ENCODE measurements at regions not wholly inside any gene's neighbourhood (a gene's known extent, or its start where the extent isn't known, plus 50 kb on each side); places are given as distances from the start of the nearest gene placed in this dataset.

- H3K4me3 ChIP-seq (replicated peaks; ENCODE audit: low read depth, low read length), result no peak overlapping the region
- no peak for DNase-seq (ENCODE audit: extremely low read depth, low read depth)
- TF ChIP-seq CTCF (IDR thresholded peaks at IDR 0.05; ENCODE audit: low read depth, low read length, missing control alignments), result no peak
Measured at GRCh38 chr10:52631146-52631545, 141.4 kb downstream of the MBL2 start.

GRCh38 chr10:52631648-52632047 lies 140.9 kb downstream of the MBL2 start:
- DNase-seq (ENCODE audit: extremely low read depth, low read depth), result no peak
- no peak overlapping the region for H3K4me3 ChIP-seq (replicated peaks; ENCODE audit: low read depth, low read length)
- TF ChIP-seq CTCF (IDR thresholded peaks at IDR 0.05; ENCODE audit: low read depth, low read length, missing control alignments), result no peak

- TF ChIP-seq CTCF (IDR thresholded peaks at IDR 0.05; ENCODE audit: low read depth, low read length, missing control alignments), result no peak
- no peak for DNase-seq (ENCODE audit: extremely low read depth, low read depth)
- no peak overlapping the region for H3K4me3 ChIP-seq (replicated peaks; ENCODE audit: low read depth, low read length)
Measured at GRCh38 chr10:52632591-52632990, 140.0 kb downstream of the MBL2 start.

- no peak for DNase-seq (ENCODE audit: extremely low read depth, low read depth)
Measured at GRCh38 chr10:52633266-52633665, 139.3 kb downstream of the MBL2 start.

GRCh38 chr10:52635651-52636050 lies 136.9 kb downstream of the MBL2 start:
- no peak overlapping the region for H3K4me3 ChIP-seq (replicated peaks; ENCODE audit: low read depth, low read length)
- TF ChIP-seq CTCF (IDR thresholded peaks at IDR 0.05; ENCODE audit: low read depth, low read length, missing control alignments), result no peak
- DNase-seq (ENCODE audit: extremely low read depth, low read depth), result no peak

More at GRCh38 chr10:52633266-52633665, 139.3 kb downstream of the MBL2 start:
- no peak overlapping the region for H3K4me3 ChIP-seq (replicated peaks; ENCODE audit: low read depth, low read length)
- TF ChIP-seq CTCF (IDR thresholded peaks at IDR 0.05; ENCODE audit: low read depth, low read length, missing control alignments), result no peak

GRCh38 chr10:52636874-52637273 lies 135.7 kb downstream of the MBL2 start:
- no peak overlapping the region for H3K4me3 ChIP-seq (replicated peaks; ENCODE audit: low read depth, low read length)
- TF ChIP-seq CTCF (IDR thresholded peaks at IDR 0.05; ENCODE audit: low read depth, low read length, missing control alignments), result no peak
- no peak for DNase-seq (ENCODE audit: extremely low read depth, low read depth)

GRCh38 chr10:52637592-52637991 lies 135.0 kb downstream of the MBL2 start:
- DNase-seq (ENCODE audit: extremely low read depth, low read depth), result no peak
- TF ChIP-seq CTCF (IDR thresholded peaks at IDR 0.05; ENCODE audit: low read depth, low read length, missing control alignments), result no peak
- no peak overlapping the region for H3K4me3 ChIP-seq (replicated peaks; ENCODE audit: low read depth, low read length)

All from HFF-Myc (cell line).